Body of pancreas (tissue), 4 donors: ENCODE measurements at regions not wholly inside any gene's neighbourhood (a gene's known extent, or its start where the extent isn't known, plus 50 kb on each side); places are given as distances from the start of the nearest gene placed in this dataset.

Experiments
- ATAC-seq: fragments of 150-250 bp; one replicate; pipeline ENCODE4 v1.9.1; 2016
- DNase-seq, 4 donors: peaks; one replicate each; pipeline ENCODE4 v3.0.0-alpha.2; 2019
- H3K27ac ChIP-seq, 4 donors: fragments of 200-600 bp; sonication (generic); 1 replicate in 3 of 4; 2 replicates in 1 of 4; pipeline versions ENCODE4 v1.5.1 to v1.6.1; 2016 to 2019; ENCODE audit warnings: mild to moderate bottlenecking in 1 of 4, mixed read lengths in 1 of 4, moderate library complexity in 1 of 4
- H3K27me3 ChIP-seq, 2 donors: fragments of 200-600 bp; sonication (generic); one replicate each; pipeline ENCODE4 v1.6.0; 2016; ENCODE audit warnings: mild to moderate bottlenecking in 1 of 2
- H3K36me3 ChIP-seq, 2 donors: fragments of 200-600 bp; sonication (generic); replicated peaks in 1 of 2; 2 replicates each; pipeline ENCODE4 v1.5.1; 2016; ENCODE audit warnings: low read depth in 2 of 2; ENCODE audit not compliant: insufficient read depth in 1 of 2
- H3K4me1 ChIP-seq: fragments of 200-600 bp; sonication (generic); one replicate; pipeline ENCODE4 v1.6.0; 2016
- H3K4me3 ChIP-seq, 2 donors: fragments of 200-600 bp; sonication (generic); 1 replicate in 1 of 2; 2 replicates in 1 of 2; pipeline ENCODE4 v1.5.1; 2016 to 2019
- H3K9me3 ChIP-seq, 3 donors: fragments of 200-600 bp; sonication (generic); 1 replicate in 2 of 3; 2 replicates in 1 of 3; pipeline ENCODE4 v1.5.1; 2016
- POLR2A ChIP-seq, 3 donors: fragments of 450-650 bp; IDR thresholded peaks; one replicate each; pipeline ENCODE4 v1.6.1; 2016; ENCODE audit warnings: antibody characterized with exemption in 3 of 3, mild to moderate bottlenecking in 2 of 3
- WGBS, 2 donors: methylation state at CpG; one replicate each; pipeline ENCODE4 v1.1.5; 2017; 5-methylcytosine and 5-hydroxymethylcytosine counted together
- intact Hi-C: fragments of 100-400 bp; cut with DNase I; formaldehyde crosslinking; loops from one replicate; pipeline ENCODE4 v1.15.1; 2023
- TF ChIP-seq, protein P1 (sequence below), 7 experiments: fragments of 450-650 bp in 4 of 7; fragments of 200-600 bp in 3 of 7; sonication (generic) in 3 of 7; IDR thresholded peaks; one replicate each; pipeline ENCODE4 v1.5.1; 2016 to 2019; ENCODE audit warnings: antibody characterized with exemption in 7 of 7

DNA sequence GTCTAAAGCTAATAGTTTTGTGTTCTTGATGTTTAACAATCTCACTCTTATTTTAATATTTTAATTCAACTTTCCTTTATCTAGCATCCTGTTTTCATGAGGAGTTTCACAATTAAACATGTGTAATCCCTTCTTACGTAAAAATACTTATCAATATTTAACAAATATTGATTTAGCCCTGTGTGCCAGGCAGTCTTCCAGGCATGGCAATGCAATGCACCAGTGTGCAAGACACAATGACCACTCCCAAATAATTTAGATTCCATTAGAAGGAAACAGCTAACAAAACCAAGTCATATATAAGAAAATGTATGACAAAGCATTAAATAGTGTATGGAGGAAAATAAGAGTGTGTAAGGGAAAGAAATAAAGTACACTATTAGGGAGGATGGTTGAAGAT lies 627.1 kb upstream of the ARPP21 start:
- intact Hi-C loops: no loop called here
- ATAC-seq (no peak), DNase-seq (no peak)
- TF ChIP-seq POLR2A (IDR thresholded peaks at IDR 0.05): no peak
- TF ChIP-seq, protein P1, sequence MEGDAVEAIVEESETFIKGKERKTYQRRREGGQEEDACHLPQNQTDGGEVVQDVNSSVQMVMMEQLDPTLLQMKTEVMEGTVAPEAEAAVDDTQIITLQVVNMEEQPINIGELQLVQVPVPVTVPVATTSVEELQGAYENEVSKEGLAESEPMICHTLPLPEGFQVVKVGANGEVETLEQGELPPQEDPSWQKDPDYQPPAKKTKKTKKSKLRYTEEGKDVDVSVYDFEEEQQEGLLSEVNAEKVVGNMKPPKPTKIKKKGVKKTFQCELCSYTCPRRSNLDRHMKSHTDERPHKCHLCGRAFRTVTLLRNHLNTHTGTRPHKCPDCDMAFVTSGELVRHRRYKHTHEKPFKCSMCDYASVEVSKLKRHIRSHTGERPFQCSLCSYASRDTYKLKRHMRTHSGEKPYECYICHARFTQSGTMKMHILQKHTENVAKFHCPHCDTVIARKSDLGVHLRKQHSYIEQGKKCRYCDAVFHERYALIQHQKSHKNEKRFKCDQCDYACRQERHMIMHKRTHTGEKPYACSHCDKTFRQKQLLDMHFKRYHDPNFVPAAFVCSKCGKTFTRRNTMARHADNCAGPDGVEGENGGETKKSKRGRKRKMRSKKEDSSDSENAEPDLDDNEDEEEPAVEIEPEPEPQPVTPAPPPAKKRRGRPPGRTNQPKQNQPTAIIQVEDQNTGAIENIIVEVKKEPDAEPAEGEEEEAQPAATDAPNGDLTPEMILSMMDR (IDR thresholded peaks at IDR 0.05): no peak
- Histone ChIP-seq H3K9me3 (no peaks in the 10 kb centered on the region), H3K36me3 (no peaks in the 10 kb centered on the region), H3K27ac (no peak overlapping the region), H3K4me1 (no peaks in the 10 kb centered on the region), H3K4me3 (no peak overlapping the region), H3K27me3 (no peaks in the 10 kb centered on the region)
- WGBS, 2 donors: 13 to 16% methylated on average over 1 of the region's 1 CpG

DNA sequence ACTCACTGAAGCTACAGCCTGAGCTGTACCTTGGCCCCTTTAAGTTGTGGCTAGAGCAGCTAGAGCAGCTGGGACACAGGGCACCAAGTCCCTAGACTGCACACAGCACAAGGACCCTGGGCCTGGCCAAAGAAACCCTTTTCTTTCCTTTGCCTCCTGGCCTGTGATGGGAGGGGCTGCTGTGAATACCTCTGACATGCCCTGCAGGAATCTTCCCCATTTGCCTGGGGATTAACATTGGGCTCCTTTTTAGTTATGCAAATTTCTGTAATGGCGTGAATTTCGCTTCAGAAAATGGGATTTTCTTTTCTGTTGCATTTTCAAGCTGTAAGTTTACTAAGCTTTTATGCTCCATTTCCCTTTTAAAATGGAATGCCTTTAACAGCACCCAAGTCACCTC lies 611.2 kb upstream of the ARPP21 start:
- peaks cover 0 to 10% (median 0%) of the 10 kb centered on the region in 3 donors for H3K9me3 ChIP-seq
- ATAC-seq (no peak), DNase-seq (no peak)
- no peak overlapping the region for H3K27ac ChIP-seq
- H3K4me1 ChIP-seq: no peaks in the 10 kb centered on the region
- no peak overlapping the region for H3K4me3 ChIP-seq
- TF ChIP-seq, protein P1 (IDR thresholded peaks at IDR 0.05): no peak
- intact Hi-C loops: no loop called here
- WGBS, 2 donors: 86 to 89% methylated on average over 2 of the region's 2 CpGs
- no peaks in the 10 kb centered on the region for H3K36me3 ChIP-seq
- H3K27me3 ChIP-seq: no peaks in the 10 kb centered on the region

DNA sequence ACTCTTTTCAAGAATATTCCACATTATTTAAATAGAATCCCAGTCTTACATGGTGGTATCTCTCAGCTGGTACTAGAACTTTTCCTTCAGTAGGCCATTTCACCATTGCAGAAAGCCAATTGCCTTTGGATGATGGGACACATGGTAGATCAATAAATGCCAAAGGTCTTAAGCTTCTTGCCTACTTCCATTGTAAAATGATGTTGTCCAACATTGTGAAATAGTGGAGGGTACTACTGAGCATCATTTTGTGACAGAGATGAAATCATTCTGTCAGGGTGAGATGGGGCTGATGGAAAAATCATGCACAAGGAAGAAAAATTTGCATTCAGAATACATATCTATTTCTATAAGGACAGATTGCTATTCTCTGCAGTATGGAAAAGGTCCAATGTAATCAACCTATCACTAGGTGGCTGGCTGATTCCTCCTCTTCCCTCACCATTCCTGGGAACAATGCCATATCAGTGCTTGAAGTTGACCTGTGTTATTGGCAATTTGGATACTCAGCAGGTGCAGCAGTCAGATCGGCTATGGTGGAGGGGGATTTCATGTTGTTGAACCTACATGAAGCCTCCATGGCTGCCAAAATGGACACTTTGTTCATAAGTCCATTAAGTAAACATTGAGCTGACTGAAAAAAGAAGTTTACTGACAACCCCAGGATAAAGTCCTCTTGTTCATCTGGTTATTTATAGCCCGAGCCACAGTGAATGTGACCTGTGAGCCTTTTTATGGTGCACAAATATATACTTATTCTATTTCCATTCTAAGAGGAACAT lies 596.9 kb upstream of the ARPP21 start:
- WGBS, 2 donors: 23 to 25% methylated on average over 2 of the region's 2 CpGs
- Histone ChIP-seq H3K4me1 (peaks cover 9% of the 10 kb centered on the region), H3K9me3 (no peaks in the 10 kb centered on the region), H3K27ac (no peak overlapping the region), H3K27me3 (no peaks in the 10 kb centered on the region), H3K36me3 (no peaks in the 10 kb centered on the region), H3K4me3 (no peak overlapping the region)
- DNase-seq (peak in 2 of 4 donors; percentile 20 to 37), ATAC-seq (peak; percentile 42)
- intact Hi-C loops: no loop called here
- TF ChIP-seq, protein P1 (IDR thresholded peaks at IDR 0.05): no peak
- TF ChIP-seq POLR2A (IDR thresholded peaks at IDR 0.05): no peak

DNA sequence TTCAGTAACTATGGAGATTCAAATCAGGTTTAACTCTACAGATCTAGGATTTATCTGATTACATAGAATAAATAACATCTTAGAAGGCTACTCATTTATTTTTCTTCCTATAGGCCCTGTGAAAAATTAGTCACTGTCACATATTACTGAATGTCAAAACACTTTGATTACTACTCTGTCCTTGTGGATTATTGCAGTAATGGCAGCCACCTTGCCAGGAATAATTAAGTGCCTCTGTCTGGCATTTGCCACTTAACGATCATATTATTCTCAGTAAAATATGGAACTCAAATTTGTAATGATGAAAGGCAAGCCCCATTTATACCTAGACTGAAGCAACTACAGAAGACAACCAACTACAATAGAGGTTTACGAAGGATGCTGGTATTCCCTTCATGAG lies 596.3 kb upstream of the ARPP21 start:
- Histone ChIP-seq H3K27ac (no peak overlapping the region), H3K27me3 (no peaks in the 10 kb centered on the region), H3K4me1 (peaks cover 9% of the 10 kb centered on the region), H3K4me3 (no peak overlapping the region), H3K36me3 (no peaks in the 10 kb centered on the region), H3K9me3 (no peaks in the 10 kb centered on the region)
- no peak for ATAC-seq
- DNase-seq: no peak
- TF ChIP-seq POLR2A (IDR thresholded peaks at IDR 0.05): no peak
- TF ChIP-seq, protein P1 (IDR thresholded peaks at IDR 0.05): no peak
- intact Hi-C loops: no loop called here
- 72 to 87% methylated on average over 2 of the region's 2 CpGs for WGBS, 2 donors

DNA sequence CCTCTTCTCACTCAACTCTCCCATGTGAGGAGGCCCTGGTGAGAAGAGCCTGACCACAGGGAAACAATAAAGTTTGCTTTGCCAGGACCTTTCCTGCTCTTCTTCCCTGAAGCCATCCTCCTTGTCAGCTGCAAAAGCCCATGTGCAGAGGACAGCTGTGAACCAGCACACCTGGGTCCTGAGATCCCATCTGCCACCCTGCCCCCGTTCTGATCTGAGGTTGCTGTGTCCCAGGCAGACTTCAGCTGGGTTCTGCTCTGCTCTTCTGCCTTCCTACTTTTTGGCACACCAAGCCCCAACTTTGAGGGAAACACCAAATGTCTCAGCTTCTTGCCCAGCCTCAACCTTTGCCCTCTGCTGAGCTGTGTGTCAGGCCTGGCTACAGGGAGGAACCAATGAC lies 595.1 kb upstream of the ARPP21 start:
- Histone ChIP-seq H3K36me3 (no peaks in the 10 kb centered on the region), H3K27ac (no peak overlapping the region), H3K4me3 (no peak overlapping the region), H3K9me3 (no peaks in the 10 kb centered on the region), H3K4me1 (peaks cover 9% of the 10 kb centered on the region), H3K27me3 (no peaks in the 10 kb centered on the region)
- TF ChIP-seq, protein P1 (IDR thresholded peaks at IDR 0.05): no peak
- no peak for TF ChIP-seq POLR2A (IDR thresholded peaks at IDR 0.05)
- ATAC-seq (no peak), DNase-seq (no peak)
- intact Hi-C loops: no loop called here
- 61 to 86% methylated on average over 1 of the region's 1 CpG for WGBS, 2 donors
